HAP-1 (cell line): ENCODE measurements at regions not wholly inside any gene's neighbourhood (a gene's known extent, or its start where the extent isn't known, plus 50 kb on each side); places are given as distances from the start of the nearest gene placed in this dataset.
"Not testable (repeated sequence)": the region's sequence is repeated elsewhere in the genome, so short reads cannot be mapped to it uniquely, and the experiment has no call there.

ENCODE experiments used
- DNase-seq, 2 experiments: peaks; one replicate each; pipeline ENCODE4 v3.0.0-alpha.2; 2016 to 2020; ENCODE audit warnings: low spot score in 2 of 2
- H3K27me3 ChIP-seq: fragments of 250-450 bp; sonication (Bioruptor Pico); 2 replicates; pipeline ENCODE4 v1.5.1; 2020; ENCODE audit warnings: low read depth, mild to moderate bottlenecking, moderate library complexity
- H3K36me3 ChIP-seq: fragments of 250-450 bp; sonication (Bioruptor Pico); replicated peaks from 2 replicates; pipeline ENCODE4 v1.5.1; 2020; ENCODE audit warnings: mild to moderate bottlenecking
- H3K4me1 ChIP-seq: fragments of 250-450 bp; sonication (Bioruptor Pico); 2 replicates; pipeline ENCODE4 v1.5.1; 2020; ENCODE audit warnings: mild to moderate bottlenecking
- H3K4me3 ChIP-seq: fragments of 250-450 bp; sonication (Bioruptor Pico); 2 replicates; pipeline ENCODE4 v1.5.1; 2020; ENCODE audit warnings: mild to moderate bottlenecking, moderate library complexity
- H3K9me3 ChIP-seq: fragments of 250-450 bp; sonication (Bioruptor Pico); 2 replicates; pipeline ENCODE4 v1.5.1; 2020; ENCODE audit warnings: mild to moderate bottlenecking, moderate library complexity
- in situ Hi-C: fragments of 300-500 bp; cut with MboI; formaldehyde crosslinking; loops from 3 replicates; pipeline ENCODE4 v1.14.3; 2020; ENCODE audit warnings: low sequenced_read_pairs, inconsistent platforms, mixed read lengths

GRCh38 chr6:4636191-4636880 is 139.9 kb upstream of the CDYL start:
- H3K4me1 ChIP-seq = no peaks in the 10 kb centered on the region
- no peaks in the 10 kb centered on the region for H3K36me3 ChIP-seq
- no peak overlapping the region for H3K4me3 ChIP-seq
- no peaks in the 10 kb centered on the region for H3K9me3 ChIP-seq
- H3K27me3 ChIP-seq = no peaks in the 10 kb centered on the region
- in situ Hi-C loops = no loop called here
- DNase-seq = no peak

GRCh38 chr6:4635666-4636065 is 140.5 kb upstream of the CDYL start:
- Histone ChIP-seq H3K4me1 (no peaks in the 10 kb centered on the region), H3K9me3 (no peaks in the 10 kb centered on the region), H3K4me3 (no peak overlapping the region), H3K27me3 (no peaks in the 10 kb centered on the region), H3K36me3 (no peaks in the 10 kb centered on the region)
- no peak for DNase-seq
- in situ Hi-C loops = no loop called here

- no peaks in the 10 kb centered on the region for H3K4me1 ChIP-seq
- no peak overlapping the region for H3K4me3 ChIP-seq
- in situ Hi-C loops = no loop called here
- DNase-seq = no peak
- no peaks in the 10 kb centered on the region for H3K9me3 ChIP-seq
- H3K27me3 ChIP-seq = no peaks in the 10 kb centered on the region
- no peaks in the 10 kb centered on the region for H3K36me3 ChIP-seq
These were observed 143.8 kb upstream of the CDYL start for GRCh38 chr6:4632421-4632820.

- H3K4me3 ChIP-seq, H3K9me3 ChIP-seq, DNase-seq, H3K4me1 ChIP-seq, in situ Hi-C loops, H3K27me3 ChIP-seq, H3K36me3 ChIP-seq: not testable (repeated sequence)
These were observed 146.4 kb upstream of the CDYL start for GRCh38 chr6:4629789-4630188.

- no peaks in the 10 kb centered on the region for H3K9me3 ChIP-seq
- no peaks in the 10 kb centered on the region; the same call in 1 of the 2 replicates for H3K27me3 ChIP-seq
These were observed 150.6 kb upstream of the CDYL start for GRCh38 chr6:4625557-4625956.

GRCh38 chr6:4624726-4625125 is 151.5 kb upstream of the CDYL start:
- no peak overlapping the region for H3K4me3 ChIP-seq
- no peak for DNase-seq
- no peaks in the 10 kb centered on the region for H3K36me3 ChIP-seq
- no peaks in the 10 kb centered on the region for H3K4me1 ChIP-seq
- in situ Hi-C loops = no loop called here
- no peaks in the 10 kb centered on the region for H3K9me3 ChIP-seq
- H3K27me3 ChIP-seq = no peaks in the 10 kb centered on the region; the same call in 1 of the 2 replicates

More at GRCh38 chr6:4625557-4625956, 150.6 kb upstream of the CDYL start:
- Histone ChIP-seq H3K36me3 (no peaks in the 10 kb centered on the region), H3K4me1 (no peaks in the 10 kb centered on the region), H3K4me3 (no peak overlapping the region)
- no peak for DNase-seq
- in situ Hi-C loops = no loop called here

- Histone ChIP-seq H3K4me1 (no peaks in the 10 kb centered on the region), H3K27me3 (no peaks in the 10 kb centered on the region), H3K9me3 (no peaks in the 10 kb centered on the region), H3K4me3 (no peak overlapping the region), H3K36me3 (no peaks in the 10 kb centered on the region)
- in situ Hi-C loops = no loop called here
- no peak for DNase-seq
These were observed 155.7 kb upstream of the CDYL start for GRCh38 chr6:4620284-4621151.

GRCh38 chr6:4616311-4616710 is 159.9 kb upstream of the CDYL start:
- Histone ChIP-seq H3K27me3 (no peaks in the 10 kb centered on the region), H3K4me3 (no peak overlapping the region), H3K4me1 (no peaks in the 10 kb centered on the region), H3K36me3 (no peaks in the 10 kb centered on the region), H3K9me3 (no peaks in the 10 kb centered on the region)
- in situ Hi-C loops = no loop called here
- no peak for DNase-seq

- H3K9me3 ChIP-seq = no peaks in the 10 kb centered on the region
- no peaks in the 10 kb centered on the region for H3K36me3 ChIP-seq
- H3K4me3 ChIP-seq = no peak overlapping the region
- H3K27me3 ChIP-seq = no peaks in the 10 kb centered on the region
- in situ Hi-C loops = no loop called here
- no peaks in the 10 kb centered on the region for H3K4me1 ChIP-seq
- DNase-seq = no peak
These were observed 160.3 kb upstream of the CDYL start for GRCh38 chr6:4615891-4616290.

- Histone ChIP-seq H3K4me1 (no peaks in the 10 kb centered on the region), H3K36me3 (no peaks in the 10 kb centered on the region), H3K27me3 (no peaks in the 10 kb centered on the region), H3K4me3 (no peak overlapping the region), H3K9me3 (no peaks in the 10 kb centered on the region)
- no peak for DNase-seq
- in situ Hi-C loops = no loop called here
These were observed 161.0 kb upstream of the CDYL start for GRCh38 chr6:4615231-4615630.

- Histone ChIP-seq H3K36me3 (no peaks in the 10 kb centered on the region), H3K27me3 (no peaks in the 10 kb centered on the region), H3K4me1 (no peaks in the 10 kb centered on the region), H3K4me3 (no peak overlapping the region), H3K9me3 (no peaks in the 10 kb centered on the region)
- in situ Hi-C loops = no loop called here
- DNase-seq = no peak
These were observed 161.6 kb upstream of the CDYL start for GRCh38 chr6:4614637-4615036.

GRCh38 chr6:4613795-4614194 is 162.4 kb upstream of the CDYL start:
- Histone ChIP-seq H3K4me3 (no peak overlapping the region), H3K9me3 (no peaks in the 10 kb centered on the region), H3K36me3 (no peaks in the 10 kb centered on the region), H3K4me1 (no peaks in the 10 kb centered on the region), H3K27me3 (no peaks in the 10 kb centered on the region)
- in situ Hi-C loops = no loop called here
- DNase-seq = no peak

GRCh38 chr6:4613381-4613780 is 162.8 kb upstream of the CDYL start:
- in situ Hi-C loops = no loop called here
- Histone ChIP-seq H3K27me3 (no peaks in the 10 kb centered on the region), H3K9me3 (no peaks in the 10 kb centered on the region), H3K4me1 (no peaks in the 10 kb centered on the region), H3K36me3 (no peaks in the 10 kb centered on the region), H3K4me3 (no peak overlapping the region)
- no peak for DNase-seq

- Histone ChIP-seq H3K36me3 (no peaks in the 10 kb centered on the region), H3K9me3 (no peaks in the 10 kb centered on the region), H3K4me1 (no peaks in the 10 kb centered on the region), H3K4me3 (no peak overlapping the region), H3K27me3 (no peaks in the 10 kb centered on the region)
- in situ Hi-C loops = no loop called here
- no peak for DNase-seq
These were observed 163.5 kb upstream of the CDYL start for GRCh38 chr6:4612636-4613171.
